ENCODE measurements at regions not wholly inside any gene's neighbourhood (a gene's known extent, or its start where the extent isn't known, plus 50 kb on each side); places are given as distances from the start of the nearest gene placed in this dataset.
A peak's percentile ranks its signal among the peaks of the same experiment; 100 is the strongest.

GRCh38 chr10:88200312-88201032 lies 337.0 kb downstream of the PTEN start:
- peak; percentile 5 for DNase-seq (ENCODE audit: low spot score)

GRCh38 chr10:88205842-88206446 lies 342.5 kb downstream of the PTEN start:
- no peak for DNase-seq (ENCODE audit: low spot score)

DNA sequence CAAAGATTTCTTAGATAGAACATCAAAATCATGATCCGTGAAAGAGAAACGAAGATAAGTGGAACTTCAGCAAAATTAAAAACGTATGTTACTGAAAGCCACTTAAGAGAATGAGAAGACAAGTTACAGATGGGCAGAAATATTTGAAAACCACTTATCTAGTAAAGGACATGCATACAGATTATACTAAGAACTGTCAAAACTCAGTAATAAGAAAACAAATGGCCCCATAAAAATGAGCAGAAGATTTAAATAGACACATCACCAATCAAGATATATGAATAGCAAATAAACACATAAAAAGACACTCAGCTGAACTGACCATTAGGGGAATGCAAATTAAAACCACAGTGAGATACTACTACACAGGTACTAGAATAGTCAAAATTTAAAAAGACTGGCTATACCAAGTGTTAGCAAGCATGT lies 343.7 kb downstream of the PTEN start:
- no peak for DNase-seq (ENCODE audit: low spot score)

GRCh38 chr10:88209231-88209630 lies 345.8 kb downstream of the PTEN start:
- DNase-seq (ENCODE audit: low spot score), result no peak

DNA sequence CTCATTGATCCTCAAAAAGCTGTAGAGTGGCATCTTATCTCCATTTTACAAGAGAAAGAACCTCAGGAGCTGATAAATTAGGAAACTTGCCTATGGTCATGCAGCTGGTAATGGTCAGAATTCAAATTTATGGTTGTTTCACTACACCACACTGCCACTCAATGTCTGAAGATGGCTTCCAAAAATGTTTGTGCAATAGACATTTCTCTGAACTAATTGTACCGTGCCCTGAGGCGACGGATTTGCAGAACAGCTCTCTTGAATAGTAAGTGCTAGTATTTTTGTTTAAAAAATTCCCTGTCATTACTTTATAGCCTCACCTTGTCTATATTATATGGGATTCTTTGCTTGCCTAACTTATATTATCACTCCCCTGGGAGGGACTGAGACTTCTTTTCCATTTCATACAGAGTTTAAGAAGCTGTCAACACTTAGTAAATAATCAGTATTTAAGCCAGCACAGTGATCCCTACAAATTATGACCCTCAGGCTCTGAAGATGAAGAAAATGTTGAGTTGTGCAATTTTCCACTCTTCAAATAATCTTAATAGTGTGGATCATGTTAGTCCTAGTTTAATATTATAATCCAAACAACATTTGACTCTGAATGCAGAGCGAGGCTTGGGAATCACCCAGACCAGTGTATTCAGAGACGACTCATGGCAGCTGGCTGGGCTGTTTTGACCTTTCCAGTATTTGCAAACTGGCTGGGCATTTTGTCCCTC lies 346.6 kb downstream of the PTEN start:
- no peak for DNase-seq (ENCODE audit: low spot score)

DNA sequence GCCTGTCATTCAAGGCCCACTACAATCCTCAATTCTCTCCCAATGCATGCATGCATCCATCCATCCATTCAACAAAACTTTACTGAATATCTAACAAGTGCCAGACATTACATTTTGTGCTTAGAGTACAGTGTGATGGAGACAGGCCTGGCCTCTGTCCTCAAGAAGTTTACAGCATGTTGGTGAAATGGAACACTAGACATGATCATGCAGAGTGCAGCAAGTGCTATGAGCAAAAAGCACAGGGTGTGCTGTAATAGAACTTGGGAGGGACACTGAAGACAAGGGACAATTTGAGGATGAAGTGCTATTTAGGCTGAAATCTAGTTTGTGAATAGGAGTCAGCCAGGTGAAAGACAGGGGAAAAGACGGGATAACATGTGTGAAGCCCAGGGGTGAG lies 347.8 kb downstream of the PTEN start:
- no peak for DNase-seq (ENCODE audit: low spot score)

DNA sequence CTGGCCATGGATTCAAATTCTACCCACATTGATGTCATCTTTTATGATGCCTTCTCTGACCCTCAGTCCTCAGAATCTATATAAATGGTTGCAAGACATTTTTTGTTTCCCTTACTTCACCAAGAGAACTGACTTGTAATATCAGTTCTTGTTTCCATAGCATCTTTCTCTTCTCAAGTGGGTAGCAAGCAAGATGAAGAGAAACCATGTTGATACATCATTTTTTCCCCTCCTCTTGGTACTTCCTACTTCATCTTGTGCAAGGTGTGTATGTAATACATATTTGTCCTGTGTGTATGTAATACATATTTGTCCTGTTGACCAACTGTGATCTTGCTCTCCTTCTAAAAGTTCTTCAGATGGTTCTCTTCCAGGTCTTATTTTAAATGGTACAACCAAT lies 348.6 kb downstream of the PTEN start:
- no peak for DNase-seq (ENCODE audit: low spot score)

GRCh38 chr10:88213065-88213605 lies 349.7 kb downstream of the PTEN start:
- no peak for DNase-seq (ENCODE audit: low spot score)

- no peak for DNase-seq (ENCODE audit: low spot score)
Measured at GRCh38 chr10:88216976-88217375, 353.6 kb downstream of the PTEN start.

GRCh38 chr10:88218362-88218761 lies 354.9 kb downstream of the PTEN start:
- DNase-seq (ENCODE audit: low spot score), result no peak

- no peak for DNase-seq (ENCODE audit: low spot score)
Measured at GRCh38 chr10:88219753-88220152, 356.3 kb downstream of the PTEN start.

DNA sequence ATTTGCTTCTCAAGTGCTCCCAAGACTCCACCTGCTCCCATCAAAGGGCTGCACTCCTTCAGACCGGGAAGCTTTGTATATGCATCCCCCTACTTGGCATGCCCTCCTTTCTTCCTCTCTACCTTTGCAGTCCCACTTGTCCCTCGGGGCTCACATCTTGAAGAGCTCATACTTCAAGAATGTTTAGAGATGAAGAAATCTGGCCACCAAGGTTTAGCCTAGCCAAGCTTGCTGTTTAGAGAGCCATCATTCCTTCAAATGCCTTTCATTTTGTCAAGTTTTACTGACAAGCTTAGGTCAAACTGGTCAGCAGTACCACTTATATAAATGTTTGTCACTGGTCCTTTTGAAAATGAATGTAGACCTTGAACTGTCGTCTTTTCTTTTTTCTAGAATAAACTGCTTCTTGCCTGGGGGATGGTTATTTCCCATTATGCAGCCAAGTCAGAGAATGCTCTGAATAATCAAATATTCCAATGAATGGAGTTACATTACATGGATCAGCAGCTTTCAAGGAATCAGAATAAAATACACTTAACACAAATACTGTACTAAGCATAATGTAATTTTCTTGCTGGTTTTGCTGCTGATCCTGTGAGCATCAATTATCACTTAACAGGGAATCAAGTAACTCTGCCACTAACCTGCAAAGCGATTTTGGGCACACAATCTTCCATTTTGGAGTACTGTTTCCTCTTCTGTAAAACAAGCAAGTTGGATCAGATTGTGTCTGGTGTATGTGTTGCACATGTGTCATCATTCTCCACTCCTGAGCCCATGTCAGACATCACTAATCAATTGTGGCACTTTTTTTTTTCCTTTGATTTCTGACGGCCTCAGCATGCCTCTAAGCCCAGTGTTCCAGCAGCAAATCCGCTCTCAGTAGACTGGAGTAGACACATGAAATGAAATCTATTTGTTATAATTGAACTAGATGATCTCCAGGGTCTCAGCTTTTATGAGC lies 357.9 kb downstream of the PTEN start:
- DNase-seq (ENCODE audit: low spot score), result no peak

DNA sequence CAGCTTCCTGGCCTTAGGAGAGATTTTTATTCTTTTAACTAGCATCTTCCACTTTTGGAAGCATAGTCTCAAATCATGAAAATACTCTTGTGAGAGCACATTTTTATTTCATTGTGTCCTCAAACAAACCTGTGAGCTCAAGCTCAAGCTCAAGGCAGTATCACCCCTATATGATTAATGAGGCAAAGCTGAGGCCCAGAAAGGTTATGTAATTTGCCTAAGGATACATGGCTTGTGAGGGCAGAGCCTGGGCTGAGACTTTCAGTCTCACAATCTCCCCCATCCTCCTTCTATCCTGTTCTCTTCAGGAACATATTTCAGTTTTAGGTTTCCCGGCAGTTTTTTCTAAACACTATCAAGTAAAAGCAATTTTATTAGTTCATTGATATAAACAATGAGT lies 359.5 kb downstream of the PTEN start:
- no peak for DNase-seq (ENCODE audit: low spot score)

All from HuH-7.5 (cell line).